ENCODE measurements at regions not wholly inside any gene's neighbourhood (a gene's known extent, or its start where the extent isn't known, plus 50 kb on each side); places are given as distances from the start of the nearest gene placed in this dataset.

- TF ChIP-seq CTCF (conservative IDR thresholded peaks at IDR 0.05; ENCODE audit: low read depth, low read length) = no peak
- no peak for TF ChIP-seq EZH2 (IDR thresholded peaks at IDR 0.05; ENCODE audit: low read length, unreplicated experiment)
- no peak for TF ChIP-seq EZH2phosphoT487 (IDR thresholded peaks at IDR 0.05; ENCODE audit: borderline replicate concordance, low read length)
These were observed 753.2 kb downstream of the DNAJB9 start for GRCh38 chr7:109322833-109323232.

All from PC-3 (cell line).